ENCODE measurements at regions not wholly inside any gene's neighbourhood (a gene's known extent, or its start where the extent isn't known, plus 50 kb on each side); places are given as distances from the start of the nearest gene placed in this dataset.
A peak's percentile ranks its signal among the peaks of the same experiment; 100 is the strongest.
"Not testable (repeated sequence)": the region's sequence is repeated elsewhere in the genome, so short reads cannot be mapped to it uniquely, and the experiment has no call there.

DNA sequence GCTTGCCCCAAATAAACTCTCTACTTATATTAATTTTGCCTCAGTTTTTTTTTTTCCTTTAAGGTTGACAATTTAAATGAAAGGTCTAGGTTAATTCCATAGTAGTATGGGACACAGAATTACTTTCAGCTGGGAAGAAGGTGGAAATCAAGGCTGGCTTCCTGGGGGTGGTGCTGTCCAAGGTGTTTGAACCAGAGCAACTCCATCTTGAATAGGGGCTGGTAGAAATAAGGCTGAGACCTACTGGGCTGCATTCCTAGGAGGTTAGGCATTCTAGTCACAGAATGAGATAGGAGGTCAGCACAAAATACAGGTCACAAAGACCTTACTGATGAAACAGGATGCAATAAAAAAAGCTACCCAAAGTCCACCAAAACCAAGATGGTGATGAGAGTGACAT, 1190.8 kb upstream of the AUTS2 start:
- peak; percentile 21 for DNase-seq (ENCODE audit: extremely low spot score)
- Histone ChIP-seq H3K27me3 (no peaks in the 10 kb centered on the region), H3K4me3 (no peak overlapping the region), H3K4me1 (no peaks in the 10 kb centered on the region), H3K27ac (replicated peaks in 1 of 4) (no peak overlapping the region), H3K9me3 (no peaks in the 10 kb centered on the region), H3K36me3 (no peaks in the 10 kb centered on the region)
- TF ChIP-seq POLR2AphosphoS5 (IDR thresholded peaks at IDR 0.05) (no peak), EP300 (IDR thresholded peaks at IDR 0.05) (no peak)
- intact Hi-C loops (cut with DNase I), result no loop called here

DNA sequence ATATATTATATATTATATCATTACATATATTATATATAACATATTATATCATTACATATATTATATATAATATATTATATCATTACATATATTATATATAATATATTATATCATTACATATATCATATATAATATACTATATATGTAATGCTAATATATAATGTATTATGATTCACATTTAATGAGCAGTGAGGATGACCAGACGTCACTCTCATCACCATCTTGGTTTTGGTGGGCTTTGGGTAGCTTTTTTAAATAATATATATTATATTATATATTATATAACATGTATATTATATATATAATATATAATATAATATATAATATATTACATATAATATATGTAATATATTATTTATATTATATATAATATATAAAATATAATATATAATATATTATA, 1189.4 kb upstream of the AUTS2 start:
- no peaks in the 10 kb centered on the region for H3K36me3 ChIP-seq
- H3K27ac ChIP-seq (replicated peaks in 1 of 4), result no peak overlapping the region
- WGBS, result 84% methylated on average over 1 of the region's 1 CpG
- intact Hi-C loops (cut with DNase I), result no loop called here
- no peak for DNase-seq (ENCODE audit: extremely low spot score)
- no peaks in the 10 kb centered on the region for H3K9me3 ChIP-seq
- no peak overlapping the region for H3K4me3 ChIP-seq
- no peaks in the 10 kb centered on the region for H3K27me3 ChIP-seq
- H3K4me1 ChIP-seq, result no peaks in the 10 kb centered on the region
- no peak for TF ChIP-seq EP300 (IDR thresholded peaks at IDR 0.05)

DNA sequence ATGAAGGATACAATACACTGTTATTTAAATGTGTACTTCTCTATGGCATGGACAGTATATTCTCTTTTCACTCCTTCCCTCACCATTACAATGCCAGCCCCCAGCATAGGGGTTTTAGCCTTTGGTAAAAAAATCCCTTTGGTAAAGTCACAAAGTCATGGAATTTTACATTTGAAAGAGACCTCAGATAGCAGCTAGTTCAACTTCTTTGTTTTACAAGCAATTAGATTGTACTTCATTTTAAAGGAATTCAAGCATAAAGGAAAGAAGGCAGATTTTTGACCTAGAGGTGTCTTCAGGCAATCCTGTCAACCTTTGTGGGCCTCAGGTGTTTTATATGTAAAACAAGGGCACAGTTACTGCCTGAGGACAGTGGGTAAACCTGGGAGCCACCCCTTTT, 1188.4 kb upstream of the AUTS2 start:
- DNase-seq (ENCODE audit: extremely low spot score), result no peak
- no peaks in the 10 kb centered on the region for H3K36me3 ChIP-seq
- no peak for TF ChIP-seq EP300 (IDR thresholded peaks at IDR 0.05)
- TF ChIP-seq POLR2AphosphoS5 (IDR thresholded peaks at IDR 0.05), result no peak
- TF ChIP-seq, protein P1, sequence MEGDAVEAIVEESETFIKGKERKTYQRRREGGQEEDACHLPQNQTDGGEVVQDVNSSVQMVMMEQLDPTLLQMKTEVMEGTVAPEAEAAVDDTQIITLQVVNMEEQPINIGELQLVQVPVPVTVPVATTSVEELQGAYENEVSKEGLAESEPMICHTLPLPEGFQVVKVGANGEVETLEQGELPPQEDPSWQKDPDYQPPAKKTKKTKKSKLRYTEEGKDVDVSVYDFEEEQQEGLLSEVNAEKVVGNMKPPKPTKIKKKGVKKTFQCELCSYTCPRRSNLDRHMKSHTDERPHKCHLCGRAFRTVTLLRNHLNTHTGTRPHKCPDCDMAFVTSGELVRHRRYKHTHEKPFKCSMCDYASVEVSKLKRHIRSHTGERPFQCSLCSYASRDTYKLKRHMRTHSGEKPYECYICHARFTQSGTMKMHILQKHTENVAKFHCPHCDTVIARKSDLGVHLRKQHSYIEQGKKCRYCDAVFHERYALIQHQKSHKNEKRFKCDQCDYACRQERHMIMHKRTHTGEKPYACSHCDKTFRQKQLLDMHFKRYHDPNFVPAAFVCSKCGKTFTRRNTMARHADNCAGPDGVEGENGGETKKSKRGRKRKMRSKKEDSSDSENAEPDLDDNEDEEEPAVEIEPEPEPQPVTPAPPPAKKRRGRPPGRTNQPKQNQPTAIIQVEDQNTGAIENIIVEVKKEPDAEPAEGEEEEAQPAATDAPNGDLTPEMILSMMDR (IDR thresholded peaks at IDR 0.05), result no peak
- TF ChIP-seq POLR2A (IDR thresholded peaks at IDR 0.05; ENCODE audit: low read depth), result no peak
- intact Hi-C loops (cut with DNase I), result no loop called here
- H3K4me1 ChIP-seq, result no peaks in the 10 kb centered on the region
- H3K9me3 ChIP-seq, result no peaks in the 10 kb centered on the region
- no peak overlapping the region for H3K4me3 ChIP-seq
- H3K27me3 ChIP-seq, result no peaks in the 10 kb centered on the region
- H3K27ac ChIP-seq (replicated peaks in 1 of 4), result no peak overlapping the region

DNA sequence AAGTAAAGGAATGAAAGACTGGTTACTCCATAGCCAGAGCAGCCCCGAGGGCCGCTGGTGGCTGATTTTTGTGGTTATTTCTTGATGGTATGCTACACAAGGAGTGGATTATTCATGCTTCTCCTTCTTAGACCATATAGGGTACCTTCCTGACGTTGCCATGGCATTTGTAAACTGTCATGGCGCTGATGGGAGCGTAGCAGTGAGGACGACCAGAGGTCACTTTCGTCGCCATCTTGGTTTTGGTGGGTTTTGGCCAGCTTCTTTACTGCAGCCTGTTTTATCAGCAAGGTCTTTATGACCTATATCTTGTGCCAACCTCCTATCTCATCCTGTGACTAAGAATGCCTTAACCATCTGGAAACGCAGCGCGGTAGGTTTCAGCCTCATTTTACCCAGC, 1187.6 kb upstream of the AUTS2 start:
- H3K36me3 ChIP-seq; H3K27me3 ChIP-seq; DNase-seq (ENCODE audit: extremely low spot score); H3K4me3 ChIP-seq; H3K27ac ChIP-seq (replicated peaks in 1 of 4); H3K4me1 ChIP-seq; intact Hi-C loops (cut with DNase I); H3K9me3 ChIP-seq: not testable (repeated sequence)
- WGBS, result 93% methylated on average over 11 of the region's 11 CpGs

DNA sequence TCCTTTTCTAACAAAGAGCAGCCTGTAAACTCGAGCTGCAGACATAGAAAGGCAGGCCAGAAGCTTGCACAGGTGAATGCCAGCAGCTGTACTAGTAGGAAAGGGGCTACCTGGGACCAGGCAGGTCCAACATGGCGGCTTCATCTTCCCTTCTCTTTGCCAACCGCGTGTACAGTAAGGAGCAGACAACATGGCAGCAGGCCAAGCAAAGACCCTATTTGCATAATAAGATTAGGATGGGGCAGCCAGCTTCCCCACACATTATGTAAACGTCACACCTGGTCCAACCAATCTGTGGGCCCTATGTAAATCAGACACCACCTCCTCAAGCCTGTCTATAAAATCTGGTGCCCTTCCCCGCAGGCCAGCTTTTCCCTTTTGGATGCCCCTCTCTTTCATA, 1186.5 kb upstream of the AUTS2 start:
- no peaks in the 10 kb centered on the region for H3K27me3 ChIP-seq
- H3K27ac ChIP-seq (replicated peaks in 1 of 4), result no peak overlapping the region
- 78% methylated on average over 6 of the region's 6 CpGs for WGBS
- TF ChIP-seq POLR2AphosphoS5 (IDR thresholded peaks at IDR 0.05), result no peak
- no peak for TF ChIP-seq POLR2A (IDR thresholded peaks at IDR 0.05; ENCODE audit: low read depth)
- TF ChIP-seq, protein P1 (IDR thresholded peaks at IDR 0.05), result no peak
- no peak for TF ChIP-seq EP300 (IDR thresholded peaks at IDR 0.05)
- no peaks in the 10 kb centered on the region for H3K36me3 ChIP-seq
- no peaks in the 10 kb centered on the region for H3K4me1 ChIP-seq
- no peak overlapping the region for H3K4me3 ChIP-seq
- no peaks in the 10 kb centered on the region for H3K9me3 ChIP-seq
- intact Hi-C loops (cut with DNase I), result no loop called here
- DNase-seq (ENCODE audit: extremely low spot score), result no peak

DNA sequence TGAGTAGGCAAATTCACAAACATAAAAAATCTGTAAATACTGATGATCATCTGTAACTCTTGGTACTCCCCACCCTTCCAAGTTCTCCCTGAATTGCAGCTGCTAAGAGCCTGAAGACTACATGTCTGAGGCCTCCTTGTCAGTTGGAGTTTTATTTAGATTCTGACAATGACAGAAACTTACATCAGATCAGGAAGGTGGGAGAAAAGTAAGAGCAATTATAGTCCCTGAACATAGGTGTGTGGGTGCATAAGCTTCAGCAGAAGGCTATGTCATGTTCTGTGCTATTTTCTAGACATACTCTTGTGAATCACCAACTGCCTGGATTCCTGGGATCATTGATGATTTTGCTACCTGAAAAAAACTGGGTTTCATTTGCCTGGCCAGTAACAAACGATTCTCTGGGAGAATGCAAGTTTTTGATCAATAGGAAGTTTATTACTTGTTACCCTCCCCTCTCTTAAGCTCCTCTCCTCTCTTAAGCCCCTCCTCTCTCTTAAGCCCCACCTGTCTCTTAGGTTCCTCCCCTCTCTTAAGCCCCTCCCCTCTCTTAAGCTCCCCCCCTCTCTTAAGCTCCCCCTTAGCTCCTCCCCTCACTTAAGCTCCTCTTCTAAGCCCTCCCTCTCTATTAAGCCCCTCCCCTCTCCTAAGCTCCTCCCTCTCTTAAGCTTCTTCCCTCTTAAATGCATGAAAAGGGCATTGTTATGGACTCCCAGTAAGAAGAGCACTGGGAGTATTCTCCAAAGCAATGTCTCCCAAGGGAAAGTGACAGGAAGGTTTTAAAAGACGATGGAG, 1183.4 kb upstream of the AUTS2 start:
- H3K4me1 ChIP-seq, result no peaks in the 10 kb centered on the region
- DNase-seq (ENCODE audit: extremely low spot score), result no peak
- WGBS, result 89% methylated on average over 2 of the region's 2 CpGs
- intact Hi-C loops (cut with DNase I), result no loop called here
- H3K9me3 ChIP-seq, result no peaks in the 10 kb centered on the region
- H3K36me3 ChIP-seq, result no peaks in the 10 kb centered on the region
- H3K4me3 ChIP-seq, result no peak overlapping the region
- no peaks in the 10 kb centered on the region for H3K27me3 ChIP-seq
- no peak for TF ChIP-seq POLR2AphosphoS5 (IDR thresholded peaks at IDR 0.05)
- TF ChIP-seq, protein P1 (IDR thresholded peaks at IDR 0.05), result no peak
- no peak for TF ChIP-seq EP300 (IDR thresholded peaks at IDR 0.05)
- no peak for TF ChIP-seq POLR2A (IDR thresholded peaks at IDR 0.05; ENCODE audit: low read depth)
- H3K27ac ChIP-seq (replicated peaks in 1 of 4), result no peak overlapping the region

Data from esophagus muscularis mucosa (tissue), 4 donors.